ENCODE measurements at regions not wholly inside any gene's neighbourhood (a gene's known extent, or its start where the extent isn't known, plus 50 kb on each side); places are given as distances from the start of the nearest gene placed in this dataset.
"Not testable (repeated sequence)": the region's sequence is repeated elsewhere in the genome, so short reads cannot be mapped to it uniquely, and the experiment has no call there.

GRCh38 chr5:92849756-92850155, 731.3 kb downstream of the NR2F1-AS1 start:
- TF ChIP-seq CTCF (IDR thresholded peaks at IDR 0.05), result no peak
- no peak for ATAC-seq (ENCODE audit: low FRiP score)
- DNase-seq (ENCODE audit: low spot score), result no peak

GRCh38 chr5:92841604-92842155, 739.3 kb downstream of the NR2F1-AS1 start:
- TF ChIP-seq CTCF (IDR thresholded peaks at IDR 0.05), result no peak
- DNase-seq (ENCODE audit: low spot score) (no peak), ATAC-seq (ENCODE audit: low FRiP score) (no peak)

- no peak for ATAC-seq (ENCODE audit: low FRiP score)
- no peak for DNase-seq (ENCODE audit: low spot score)
- no peak for TF ChIP-seq CTCF (IDR thresholded peaks at IDR 0.05)
Observed at GRCh38 chr5:92838253-92838652, 742.8 kb downstream of the NR2F1-AS1 start.

GRCh38 chr5:92836855-92837755, 743.9 kb downstream of the NR2F1-AS1 start:
- ATAC-seq (ENCODE audit: low FRiP score), result no peak
- no peak for DNase-seq (ENCODE audit: low spot score)
- no peak for TF ChIP-seq CTCF (IDR thresholded peaks at IDR 0.05)

- no peak for DNase-seq (ENCODE audit: low spot score)
- ATAC-seq (ENCODE audit: low FRiP score), result no peak
- TF ChIP-seq CTCF (IDR thresholded peaks at IDR 0.05), result no peak
Observed at GRCh38 chr5:92835712-92836111, 745.3 kb downstream of the NR2F1-AS1 start.

GRCh38 chr5:92823551-92823950, 757.5 kb downstream of the NR2F1-AS1 start:
- not testable (repeated sequence) for DNase-seq (ENCODE audit: low spot score); ATAC-seq (ENCODE audit: low FRiP score)

GRCh38 chr5:92822183-92822582, 758.8 kb downstream of the NR2F1-AS1 start:
- ATAC-seq (ENCODE audit: low FRiP score), result no peak
- no peak for TF ChIP-seq CTCF (IDR thresholded peaks at IDR 0.05)
- DNase-seq (ENCODE audit: low spot score), result no peak
